T1000 (cell line): ENCODE measurements at regions not wholly inside any gene's neighbourhood (a gene's known extent, or its start where the extent isn't known, plus 50 kb on each side); places are given as distances from the start of the nearest gene placed in this dataset.

Experiments
- DNase-seq: peaks from one replicate; lab custom pipeline; 2025; ENCODE audit warnings: mixed read lengths; lab: John Stamatoyannopoulos, UW

DNA sequence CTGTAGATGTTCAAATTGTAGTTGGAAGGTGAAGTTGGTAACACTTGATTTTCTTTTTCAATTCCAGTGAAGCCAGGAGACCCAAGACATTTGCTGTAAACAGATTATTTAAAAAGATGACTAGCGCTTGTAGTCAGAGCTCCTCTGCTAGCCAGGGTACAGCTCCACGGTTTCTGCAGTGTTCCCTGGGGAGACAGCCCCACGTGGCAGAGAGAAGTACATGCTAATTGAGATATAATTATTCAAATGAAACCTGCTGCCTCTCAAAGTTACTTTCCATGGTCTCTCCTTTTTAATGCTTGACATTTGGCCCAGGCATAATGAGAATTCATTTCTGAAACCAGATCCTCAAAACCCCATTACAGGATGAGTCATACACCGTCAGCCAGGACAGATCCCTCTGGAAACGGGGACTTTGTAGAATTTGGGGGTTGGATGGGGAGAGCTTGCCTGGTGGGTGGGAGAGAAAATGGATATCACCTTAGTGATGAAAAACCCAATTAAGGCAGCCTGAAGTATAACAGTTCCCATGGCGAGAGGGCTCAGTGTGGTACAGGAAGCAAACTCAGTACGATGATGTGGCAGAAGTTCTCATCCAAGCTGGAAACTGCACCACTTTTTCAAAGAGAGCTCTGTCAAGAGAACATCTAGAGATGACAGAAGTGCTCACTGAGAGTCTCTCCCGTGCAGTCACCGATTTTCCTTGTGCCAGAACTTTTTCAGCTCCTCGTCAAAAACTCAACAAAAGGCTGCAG lies 637.7 kb upstream of the TMEM132C start:
- DNase-seq: no peak

DNA sequence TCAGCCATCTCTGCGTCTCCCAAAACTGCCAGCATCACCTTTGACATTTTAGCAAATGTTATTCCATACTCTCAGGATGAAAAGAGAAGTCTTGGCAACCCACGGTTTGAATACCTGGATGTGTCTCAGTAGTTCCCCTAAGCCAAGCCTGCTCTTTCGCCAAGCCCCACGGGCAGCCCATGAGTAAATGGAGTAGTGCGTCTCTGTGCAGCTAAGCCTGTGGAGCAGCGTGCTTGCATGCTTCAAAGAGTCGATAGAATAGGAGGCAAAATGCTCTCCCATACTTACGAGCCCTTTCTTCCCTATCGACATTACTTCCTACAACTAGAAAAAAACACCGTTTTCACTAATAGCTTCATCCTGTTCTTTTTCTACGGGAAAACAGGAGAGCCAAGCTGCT lies 634.5 kb upstream of the TMEM132C start:
- no peak for DNase-seq

DNA sequence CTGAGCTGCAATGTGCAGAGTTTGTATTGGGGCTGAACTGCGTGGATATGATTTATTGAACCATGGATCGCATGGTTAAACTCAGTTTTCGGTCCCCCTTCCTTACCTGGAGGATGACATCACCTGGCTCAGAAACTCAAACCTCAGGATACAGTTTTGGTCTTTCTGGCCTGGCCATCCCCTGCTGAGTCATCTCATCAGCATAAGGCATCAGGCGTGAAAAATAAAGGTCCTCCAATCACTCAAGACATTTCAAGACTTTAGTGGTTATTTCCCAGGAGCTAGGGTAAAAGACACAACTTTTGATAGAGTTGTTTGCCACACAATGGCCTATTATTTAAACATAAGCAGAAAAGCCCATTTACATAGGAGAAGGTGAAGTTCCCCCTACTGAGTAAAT lies 631.1 kb upstream of the TMEM132C start:
- no peak for DNase-seq

- no peak for DNase-seq
Measured at GRCh38 chr12:127636882-127637281, 630.1 kb upstream of the TMEM132C start.

- DNase-seq: no peak
Measured at GRCh38 chr12:127640181-127640886, 626.6 kb upstream of the TMEM132C start.

GRCh38 chr12:127642208-127642607 lies 624.8 kb upstream of the TMEM132C start:
- DNase-seq: no peak

GRCh38 chr12:127648321-127648720 lies 618.6 kb upstream of the TMEM132C start:
- no peak for DNase-seq

- no peak for DNase-seq
Measured at GRCh38 chr12:127649961-127650360, 617.0 kb upstream of the TMEM132C start.

DNA sequence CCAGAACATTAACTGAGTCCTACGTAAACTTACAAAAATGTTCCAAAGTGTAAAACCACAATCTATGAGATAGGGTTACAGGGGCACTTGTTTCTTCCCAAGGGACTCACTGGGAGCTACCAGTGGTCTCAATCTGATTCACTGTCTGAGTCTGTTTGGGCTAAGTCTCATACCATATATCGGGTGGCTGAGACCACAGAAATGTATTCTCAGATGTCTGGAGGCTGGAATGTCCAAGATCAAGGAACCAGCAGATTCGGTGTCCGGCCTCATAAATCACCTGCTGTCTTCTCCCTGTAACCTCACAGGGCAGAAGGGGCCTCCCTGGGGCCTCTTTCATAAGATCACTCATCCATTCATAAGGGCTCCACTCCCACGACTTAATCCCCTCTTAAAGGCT lies 616.3 kb upstream of the TMEM132C start:
- peak; percentile 60 for DNase-seq

- no peak for DNase-seq
Measured at GRCh38 chr12:127652281-127652680, 614.7 kb upstream of the TMEM132C start.

GRCh38 chr12:127654383-127654985 lies 612.5 kb upstream of the TMEM132C start:
- no peak for DNase-seq

DNA sequence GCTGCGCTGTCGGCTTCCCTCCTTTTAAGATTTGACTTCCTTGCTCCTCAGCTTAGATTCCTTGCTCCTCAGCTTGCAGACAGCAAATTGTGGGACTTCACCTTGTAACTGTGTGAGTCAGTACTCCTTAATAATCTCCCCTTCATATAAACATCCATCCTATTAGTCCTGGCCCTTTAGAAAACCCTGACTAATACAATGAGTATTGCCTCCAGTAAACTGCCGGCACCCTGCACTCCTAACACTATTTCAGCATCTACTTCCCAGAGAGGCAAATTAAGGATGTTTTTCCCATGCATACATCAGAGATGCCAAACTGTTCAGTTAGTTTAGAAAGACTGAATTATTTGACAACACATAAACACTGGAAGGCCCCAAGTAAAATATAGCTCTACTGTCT lies 611.3 kb upstream of the TMEM132C start:
- peak; percentile 27 for DNase-seq

DNA sequence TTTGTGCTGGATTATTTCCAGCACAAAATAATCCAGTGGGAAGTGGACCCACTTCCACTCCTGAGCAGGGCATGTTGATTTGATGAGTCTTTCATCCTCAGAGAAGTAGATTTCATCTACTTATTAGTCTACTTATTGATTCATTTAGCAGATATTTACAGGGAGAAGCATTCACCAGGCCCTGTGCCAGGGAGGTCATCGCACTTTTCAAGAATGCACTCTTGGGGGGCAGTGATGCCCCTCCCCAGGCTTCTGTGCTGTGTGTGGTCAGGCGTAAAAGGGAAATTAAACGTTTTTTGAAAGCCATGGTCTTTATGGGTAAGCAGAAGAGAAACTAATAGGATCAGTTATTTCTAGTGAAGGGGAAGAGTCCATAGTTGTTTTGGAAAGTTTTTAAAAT lies 610.7 kb upstream of the TMEM132C start:
- no peak for DNase-seq

GRCh38 chr12:127657036-127657435 lies 609.9 kb upstream of the TMEM132C start:
- no peak for DNase-seq

DNA sequence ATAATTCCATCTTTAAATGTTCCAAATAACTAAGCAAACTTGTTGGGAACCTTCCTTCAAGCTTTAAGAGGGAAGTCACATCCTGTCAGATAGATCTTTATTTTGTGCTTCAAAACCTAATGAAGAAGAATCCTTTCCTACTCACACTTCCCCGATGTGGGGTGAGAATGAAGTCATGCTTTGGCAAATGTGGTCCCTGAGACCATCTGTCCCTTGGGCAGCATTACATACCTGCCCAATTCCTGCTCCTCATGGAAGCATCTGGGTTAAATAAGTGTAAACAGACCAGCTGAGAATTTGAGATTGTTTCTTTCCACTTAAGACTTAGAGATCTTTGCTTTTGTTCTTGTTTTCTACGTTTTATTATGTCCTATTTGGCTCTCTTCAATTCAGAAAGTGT lies 606.0 kb upstream of the TMEM132C start:
- DNase-seq: no peak

DNA sequence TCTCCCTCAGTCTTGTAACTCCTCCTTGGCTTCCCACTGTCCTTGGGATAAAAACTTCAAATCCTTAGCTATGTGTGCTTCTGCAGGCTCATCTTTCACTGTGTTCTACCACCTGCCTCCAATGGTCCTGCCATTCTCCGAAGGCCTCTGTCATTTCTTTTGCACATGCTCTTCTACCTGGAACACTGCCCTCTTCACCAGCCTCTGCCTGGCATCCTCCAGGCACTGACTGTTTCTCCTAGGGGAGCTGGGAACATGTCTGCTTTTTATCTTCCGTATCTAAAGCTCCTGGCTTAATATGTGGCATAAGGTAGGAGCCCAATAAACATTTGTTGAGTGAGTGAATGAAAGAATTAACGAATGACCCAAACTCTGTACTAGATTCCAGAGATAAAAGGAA lies 603.3 kb upstream of the TMEM132C start:
- DNase-seq: no peak

DNA sequence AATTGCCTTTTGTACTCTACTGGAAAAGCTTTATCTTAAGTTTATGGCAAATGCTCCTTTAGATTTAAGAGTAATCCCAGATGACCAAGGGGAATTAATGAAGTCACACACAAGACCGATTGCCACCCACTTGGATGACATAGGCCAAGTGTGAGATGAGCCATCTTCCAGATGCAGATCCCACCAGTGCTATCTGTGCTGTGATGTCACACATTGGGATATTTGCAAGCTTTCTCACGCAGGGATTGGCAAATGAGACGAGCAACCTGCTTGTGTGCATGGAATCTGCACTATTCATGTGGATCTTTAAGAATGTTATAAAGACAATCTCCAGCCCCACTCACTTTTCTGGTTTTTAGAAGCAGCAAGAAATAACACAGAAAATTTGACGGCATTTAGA lies 602.1 kb upstream of the TMEM132C start:
- DNase-seq: no peak

- no peak for DNase-seq
Measured at GRCh38 chr12:127667131-127667685, 599.8 kb upstream of the TMEM132C start.

DNA sequence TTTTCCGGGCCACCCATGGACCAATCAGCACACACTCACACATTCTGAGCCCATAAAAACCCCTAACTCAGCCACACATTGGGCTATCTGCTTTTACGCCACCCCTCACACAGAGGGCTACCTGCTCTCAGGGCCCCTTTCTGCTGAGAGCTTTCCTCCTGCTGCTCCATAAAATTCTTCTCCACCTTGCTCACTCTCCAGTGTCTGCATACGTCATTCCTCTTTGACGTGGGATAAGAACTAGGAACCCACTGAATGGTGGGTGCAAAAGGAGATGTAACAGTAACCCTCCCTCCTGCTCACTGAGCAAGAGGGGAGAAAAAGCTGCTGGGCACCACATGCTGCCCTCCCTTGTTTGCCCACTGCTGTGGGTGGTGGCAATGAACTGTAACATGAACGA lies 596.7 kb upstream of the TMEM132C start:
- no peak for DNase-seq

DNA sequence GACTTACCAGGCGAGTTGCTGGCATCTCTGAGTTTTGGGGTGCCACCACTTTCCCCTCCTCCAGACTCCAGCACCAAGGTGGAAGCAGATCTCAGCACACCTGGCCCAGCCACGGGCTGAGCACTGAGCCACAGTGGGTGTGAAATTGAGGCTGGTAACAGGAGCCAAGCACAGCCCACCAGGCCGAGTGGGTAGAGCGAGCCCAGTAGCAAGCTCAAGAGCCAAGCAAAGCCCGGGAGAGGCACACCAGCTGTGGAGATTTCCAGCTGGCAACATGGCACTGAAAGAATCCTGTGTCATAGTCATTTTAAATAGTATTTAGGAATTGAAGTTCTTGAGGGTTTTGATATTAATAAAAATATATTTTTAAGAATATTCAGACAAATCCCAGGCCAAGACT lies 596.2 kb upstream of the TMEM132C start:
- no peak for DNase-seq

DNA sequence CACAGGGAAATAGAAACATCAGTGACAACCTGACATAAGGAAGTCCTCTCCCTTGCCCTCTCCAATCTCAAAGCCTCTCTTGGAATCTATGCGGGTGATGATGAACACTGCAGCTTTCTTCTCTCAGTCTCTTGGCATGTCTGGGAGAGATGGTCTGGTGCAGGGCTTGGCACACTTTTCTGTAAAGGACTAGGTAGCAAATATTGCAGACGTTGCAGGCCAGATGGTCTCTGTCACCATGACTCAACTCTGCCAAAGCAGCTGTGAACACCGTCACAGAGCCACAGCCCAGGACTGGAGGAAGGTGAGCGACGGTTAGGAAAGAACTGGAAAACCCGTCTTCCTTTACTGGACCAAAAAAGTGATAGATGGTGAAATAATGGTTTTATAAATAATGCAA lies 591.0 kb upstream of the TMEM132C start:
- no peak for DNase-seq

- peak; percentile 46 for DNase-seq
Measured at GRCh38 chr12:127677537-127678131, 589.3 kb upstream of the TMEM132C start.

GRCh38 chr12:127678945-127679344 lies 588.0 kb upstream of the TMEM132C start:
- DNase-seq: no peak
